ENCODE measurements at regions not wholly inside any gene's neighbourhood (a gene's known extent, or its start where the extent isn't known, plus 50 kb on each side); places are given as distances from the start of the nearest gene placed in this dataset.
A peak's percentile ranks its signal among the peaks of the same experiment; 100 is the strongest.
"Not testable (repeated sequence)": the region's sequence is repeated elsewhere in the genome, so short reads cannot be mapped to it uniquely, and the experiment has no call there.

DNA sequence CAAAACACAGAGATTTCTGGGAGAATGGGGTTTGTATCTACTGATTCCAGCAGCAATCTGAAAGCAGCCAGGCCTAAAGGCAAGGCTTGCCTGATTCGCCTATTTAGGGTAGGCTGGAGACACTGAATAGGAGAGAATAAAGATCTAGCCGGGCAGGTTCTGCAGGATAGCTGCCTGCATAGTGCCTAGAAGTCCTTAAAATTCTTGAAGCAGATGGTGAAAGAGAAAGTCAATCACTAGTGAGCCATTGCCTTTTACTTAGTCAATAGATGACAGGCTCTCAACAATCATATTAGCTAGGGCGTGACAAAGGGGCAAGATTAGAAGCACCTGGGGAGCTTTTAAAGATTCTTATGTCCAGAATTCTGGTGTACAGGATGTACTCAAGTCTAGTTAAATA is 522.7 kb downstream of the HTR1A start:
- Histone ChIP-seq H3K27ac (ENCODE audit: low read depth, low read length) (no peak overlapping the region), H3K4me3 (ENCODE audit: low read depth, low read length) (no peak overlapping the region), H3K27me3 (ENCODE audit: control insufficient read depth, insufficient read depth, low read length) (no peaks in the 10 kb centered on the region), H3K36me3 (ENCODE audit: control insufficient read depth, insufficient read depth, low read length) (no peaks in the 10 kb centered on the region), H3K9me3 (ENCODE audit: control insufficient read depth, insufficient read depth, low read length) (no peaks in the 10 kb centered on the region), H3K4me1 (ENCODE audit: control insufficient read depth, insufficient read depth, low read length) (no peaks in the 10 kb centered on the region)
- 89% methylated on average over 2 of the region's 3 CpGs for WGBS (ENCODE audit: insufficient coverage)
- DNase-seq (ENCODE audit: low read depth in 4 of 6, low spot score in 6 of 6), result no peak

DNA sequence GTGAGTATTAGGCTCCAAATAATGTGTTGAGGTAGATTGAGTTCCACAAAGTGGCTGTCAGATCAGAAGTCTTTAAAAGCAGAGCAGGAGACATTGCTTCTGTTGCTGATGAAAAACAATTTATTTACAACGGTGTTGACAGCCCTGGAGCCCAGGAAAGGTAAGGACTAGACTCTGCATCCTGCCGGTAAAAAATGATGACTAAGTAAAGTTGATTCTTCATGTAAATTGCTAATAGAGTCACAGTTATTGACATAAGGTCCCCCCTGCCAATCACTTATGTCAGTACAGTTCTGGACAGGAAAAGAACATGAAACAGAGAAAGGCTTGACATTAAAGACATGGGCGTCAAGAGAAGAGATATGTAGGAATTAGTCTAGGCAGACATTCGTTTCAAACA is 552.5 kb downstream of the HTR1A start:
- 74% methylated on average over 2 of the region's 4 CpGs for WGBS (ENCODE audit: insufficient coverage)
- Histone ChIP-seq H3K36me3 (ENCODE audit: control insufficient read depth, insufficient read depth, low read length) (no peaks in the 10 kb centered on the region), H3K4me1 (ENCODE audit: control insufficient read depth, insufficient read depth, low read length) (no peaks in the 10 kb centered on the region), H3K27me3 (ENCODE audit: control insufficient read depth, insufficient read depth, low read length) (no peaks in the 10 kb centered on the region), H3K9me3 (ENCODE audit: control insufficient read depth, insufficient read depth, low read length) (no peaks in the 10 kb centered on the region), H3K27ac (ENCODE audit: low read depth, low read length) (no peak overlapping the region), H3K4me3 (ENCODE audit: low read depth, low read length) (no peak overlapping the region)
- no peak for DNase-seq (ENCODE audit: low read depth in 4 of 6, low spot score in 6 of 6)

DNA sequence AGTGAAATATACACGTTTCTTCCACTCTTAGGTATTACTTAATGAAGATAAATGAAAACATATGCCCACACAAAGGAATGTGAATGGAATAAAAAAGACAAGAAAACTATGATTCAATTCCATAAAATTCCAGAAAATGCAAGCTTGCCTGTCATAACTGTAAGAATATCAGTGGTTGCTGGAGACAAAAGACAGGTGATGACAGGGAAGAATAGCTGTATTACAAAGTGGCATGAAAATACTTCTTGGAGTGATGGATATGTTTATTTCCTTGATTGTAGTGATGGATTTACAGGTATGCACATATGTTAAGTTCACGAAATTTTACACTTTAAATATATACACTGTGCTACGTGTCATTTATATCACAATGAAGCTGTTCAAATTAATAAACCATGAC is 553.3 kb downstream of the HTR1A start:
- H3K27me3 ChIP-seq (ENCODE audit: control insufficient read depth, insufficient read depth, low read length), result no peaks in the 10 kb centered on the region
- no peaks in the 10 kb centered on the region for H3K4me1 ChIP-seq (ENCODE audit: control insufficient read depth, insufficient read depth, low read length)
- DNase-seq (ENCODE audit: low read depth in 4 of 6, low spot score in 6 of 6), result no peak
- H3K27ac ChIP-seq (ENCODE audit: low read depth, low read length), result no peak overlapping the region
- no peaks in the 10 kb centered on the region for H3K9me3 ChIP-seq (ENCODE audit: control insufficient read depth, insufficient read depth, low read length)
- no peak overlapping the region for H3K4me3 ChIP-seq (ENCODE audit: low read depth, low read length)
- WGBS (ENCODE audit: insufficient coverage), result no CpG with 5 or more reads among the region's 3 CpGs
- H3K36me3 ChIP-seq (ENCODE audit: control insufficient read depth, insufficient read depth, low read length), result no peaks in the 10 kb centered on the region

DNA sequence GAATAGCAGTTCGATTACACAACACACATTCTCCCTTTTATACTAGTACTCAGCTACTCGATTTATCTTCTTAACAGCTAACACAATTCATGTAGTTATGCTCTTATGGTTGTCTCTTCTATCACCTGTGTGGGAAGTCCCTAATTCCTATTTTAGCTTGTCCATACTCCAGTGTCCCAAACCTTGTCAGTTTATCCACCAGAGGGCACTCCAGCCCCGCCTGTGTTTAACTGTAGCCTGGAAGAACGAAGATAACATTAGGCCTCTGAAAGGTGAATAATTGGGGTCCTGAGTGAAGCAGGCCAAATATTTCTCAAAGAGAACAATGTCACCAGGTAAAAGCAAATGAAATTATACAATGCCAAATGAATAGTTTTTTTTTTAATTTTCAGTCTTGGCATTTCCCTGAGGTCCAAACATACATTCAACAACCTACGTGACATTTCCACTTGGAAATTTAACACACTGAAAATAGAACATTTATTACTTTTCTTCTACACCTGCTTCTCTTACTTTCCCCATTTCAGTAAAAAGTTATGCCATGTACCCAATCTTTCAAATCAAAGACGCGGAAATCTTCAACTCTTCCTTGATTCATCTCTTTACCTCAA is 560.7 kb downstream of the HTR1A start:
- no peaks in the 10 kb centered on the region for H3K4me1 ChIP-seq (ENCODE audit: control insufficient read depth, insufficient read depth, low read length)
- H3K27me3 ChIP-seq (ENCODE audit: control insufficient read depth, insufficient read depth, low read length), result no peaks in the 10 kb centered on the region
- no peaks in the 10 kb centered on the region for H3K36me3 ChIP-seq (ENCODE audit: control insufficient read depth, insufficient read depth, low read length)
- DNase-seq (ENCODE audit: low read depth in 4 of 6, low spot score in 6 of 6), result peak; percentile 45 to 95 (median 63)
- WGBS (ENCODE audit: insufficient coverage), result 90% methylated on average over 3 of the region's 7 CpGs
- H3K4me3 ChIP-seq (ENCODE audit: low read depth, low read length), result no peak overlapping the region
- H3K9me3 ChIP-seq (ENCODE audit: control insufficient read depth, insufficient read depth, low read length), result no peaks in the 10 kb centered on the region
- no peak overlapping the region for H3K27ac ChIP-seq (ENCODE audit: low read depth, low read length)

DNA sequence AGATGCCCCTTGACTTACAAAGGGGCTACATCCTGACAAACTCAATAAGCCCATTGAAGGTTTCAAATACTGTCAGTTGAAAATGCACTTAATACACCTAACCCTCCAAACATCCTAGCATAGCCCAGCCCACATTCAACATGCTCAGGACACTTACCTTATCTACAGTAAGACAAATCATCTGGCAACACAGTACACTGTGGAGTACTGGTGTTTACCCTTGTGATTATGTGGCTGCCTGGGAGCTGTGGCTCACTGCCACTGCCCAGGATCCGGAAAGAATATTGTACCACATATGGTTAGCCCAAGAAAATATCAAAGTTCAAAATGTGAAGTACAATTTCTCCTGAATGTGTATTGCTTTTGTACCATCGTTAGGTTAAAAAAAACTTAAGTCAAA is 562.2 kb downstream of the HTR1A start:
- no CpG with 5 or more reads among the region's 2 CpGs for WGBS (ENCODE audit: insufficient coverage)

GRCh38 chr5:63398346-63398745 is 563.9 kb downstream of the HTR1A start:
- H3K36me3 ChIP-seq (ENCODE audit: control insufficient read depth, insufficient read depth, low read length), result no peaks in the 10 kb centered on the region
- no peak overlapping the region for H3K27ac ChIP-seq (ENCODE audit: low read depth, low read length)
- H3K9me3 ChIP-seq (ENCODE audit: control insufficient read depth, insufficient read depth, low read length), result no peaks in the 10 kb centered on the region
- WGBS (ENCODE audit: insufficient coverage), result 73% methylated on average over 1 of the region's 1 CpG
- no peak overlapping the region for H3K4me3 ChIP-seq (ENCODE audit: low read depth, low read length)
- H3K27me3 ChIP-seq (ENCODE audit: control insufficient read depth, insufficient read depth, low read length), result no peaks in the 10 kb centered on the region
- DNase-seq (ENCODE audit: low read depth in 4 of 6, low spot score in 6 of 6), result no peak
- no peaks in the 10 kb centered on the region for H3K4me1 ChIP-seq (ENCODE audit: control insufficient read depth, insufficient read depth, low read length)

More for the DNA sequence above, 562.2 kb downstream of the HTR1A start:
- Histone ChIP-seq H3K27me3 (ENCODE audit: control insufficient read depth, insufficient read depth, low read length) (no peaks in the 10 kb centered on the region), H3K36me3 (ENCODE audit: control insufficient read depth, insufficient read depth, low read length) (no peaks in the 10 kb centered on the region), H3K4me1 (ENCODE audit: control insufficient read depth, insufficient read depth, low read length) (no peaks in the 10 kb centered on the region), H3K4me3 (ENCODE audit: low read depth, low read length) (no peak overlapping the region), H3K9me3 (ENCODE audit: control insufficient read depth, insufficient read depth, low read length) (no peaks in the 10 kb centered on the region), H3K27ac (ENCODE audit: low read depth, low read length) (no peak overlapping the region)
- DNase-seq (ENCODE audit: low read depth in 4 of 6, low spot score in 6 of 6), result no peak

- 80% methylated on average over 1 of the region's 5 CpGs for WGBS (ENCODE audit: insufficient coverage)
- not testable (repeated sequence) for H3K27ac ChIP-seq (ENCODE audit: low read depth, low read length); H3K36me3 ChIP-seq (ENCODE audit: control insufficient read depth, insufficient read depth, low read length); H3K9me3 ChIP-seq (ENCODE audit: control insufficient read depth, insufficient read depth, low read length); H3K27me3 ChIP-seq (ENCODE audit: control insufficient read depth, insufficient read depth, low read length); H3K4me3 ChIP-seq (ENCODE audit: low read depth, low read length); DNase-seq (ENCODE audit: low read depth in 4 of 6, low spot score in 6 of 6); H3K4me1 ChIP-seq (ENCODE audit: control insufficient read depth, insufficient read depth, low read length)
These were observed 574.1 kb downstream of the HTR1A start for GRCh38 chr5:63388188-63388587.

- no peaks in the 10 kb centered on the region for H3K36me3 ChIP-seq (ENCODE audit: control insufficient read depth, insufficient read depth, low read length)
- no peak overlapping the region for H3K27ac ChIP-seq (ENCODE audit: low read depth, low read length)
- whole genome bisulfite sequencing (ENCODE audit: insufficient coverage), result 77% methylated on average over 3 of the region's 6 CpGs
- H3K27me3 ChIP-seq (ENCODE audit: control insufficient read depth, insufficient read depth, low read length), result no peaks in the 10 kb centered on the region
- no peak for DNase-seq (ENCODE audit: low read depth in 4 of 6, low spot score in 6 of 6)
- no peaks in the 10 kb centered on the region for H3K4me1 ChIP-seq (ENCODE audit: control insufficient read depth, insufficient read depth, low read length)
- H3K9me3 ChIP-seq (ENCODE audit: control insufficient read depth, insufficient read depth, low read length), result no peaks in the 10 kb centered on the region
- H3K4me3 ChIP-seq (ENCODE audit: low read depth, low read length), result no peak overlapping the region
These were observed 586.4 kb downstream of the HTR1A start for GRCh38 chr5:63375851-63376250.

DNA sequence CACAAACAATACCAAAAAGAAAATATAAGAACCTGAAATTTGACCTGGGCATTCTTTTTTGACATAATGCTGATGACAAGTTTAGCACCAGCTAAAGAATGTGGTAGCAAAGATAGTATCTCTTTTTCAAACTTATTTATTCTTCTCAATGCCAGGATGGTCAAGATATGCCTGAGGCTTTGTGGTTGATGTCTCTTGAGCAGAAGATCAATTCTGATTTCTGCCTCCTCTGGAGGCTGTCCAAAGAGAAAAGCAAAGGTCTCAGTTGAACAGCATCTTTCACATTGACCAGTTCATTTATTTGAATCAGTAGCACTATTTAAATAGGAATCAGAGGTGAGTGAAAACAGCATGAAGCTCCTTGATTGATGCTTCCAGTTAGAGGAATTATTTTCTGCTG is 588.2 kb downstream of the HTR1A start:
- no peak for DNase-seq (ENCODE audit: low read depth in 4 of 6, low spot score in 6 of 6)
- no peaks in the 10 kb centered on the region for H3K4me1 ChIP-seq (ENCODE audit: control insufficient read depth, insufficient read depth, low read length)
- no peaks in the 10 kb centered on the region for H3K9me3 ChIP-seq (ENCODE audit: control insufficient read depth, insufficient read depth, low read length)
- H3K27ac ChIP-seq (ENCODE audit: low read depth, low read length), result no peak overlapping the region
- H3K4me3 ChIP-seq (ENCODE audit: low read depth, low read length), result no peak overlapping the region
- H3K36me3 ChIP-seq (ENCODE audit: control insufficient read depth, insufficient read depth, low read length), result no peaks in the 10 kb centered on the region
- H3K27me3 ChIP-seq (ENCODE audit: control insufficient read depth, insufficient read depth, low read length), result no peaks in the 10 kb centered on the region

GRCh38 chr5:63351164-63351563 is 611.1 kb downstream of the HTR1A start:
- no CpG with 5 or more reads among the region's 1 CpG for WGBS (ENCODE audit: insufficient coverage)
- Histone ChIP-seq H3K9me3 (ENCODE audit: control insufficient read depth, insufficient read depth, low read length) (no peaks in the 10 kb centered on the region), H3K27ac (ENCODE audit: low read depth, low read length) (no peak overlapping the region), H3K4me3 (ENCODE audit: low read depth, low read length) (no peak overlapping the region), H3K4me1 (ENCODE audit: control insufficient read depth, insufficient read depth, low read length) (no peaks in the 10 kb centered on the region), H3K36me3 (ENCODE audit: control insufficient read depth, insufficient read depth, low read length) (no peaks in the 10 kb centered on the region), H3K27me3 (ENCODE audit: control insufficient read depth, insufficient read depth, low read length) (no peaks in the 10 kb centered on the region)
- DNase-seq (ENCODE audit: low read depth in 4 of 6, low spot score in 6 of 6), result no peak

All from spinal cord (tissue), 9 donors.